Retinal pigment epithelial cell (primary cell): ENCODE measurements at regions not wholly inside any gene's neighbourhood (a gene's known extent, or its start where the extent isn't known, plus 50 kb on each side); places are given as distances from the start of the nearest gene placed in this dataset.
A peak's percentile ranks its signal among the peaks of the same experiment; 100 is the strongest.
"Not testable (repeated sequence)": the region's sequence is repeated elsewhere in the genome, so short reads cannot be mapped to it uniquely, and the experiment has no call there.

ENCODE experiments used
- DNase-seq: peaks from one replicate; pipeline ENCODE4 v3.0.0-alpha.2; 2010; ENCODE audit warnings: low read depth
- H3K4me3 ChIP-seq: 2 replicates; pipeline ENCODE4 v1.5.1; 2011; ENCODE audit warnings: mild to moderate bottlenecking, low read length, control low read depth, moderate library complexity
- TF ChIP-seq, protein P1 (sequence below): conservative IDR thresholded peaks from 2 replicates; pipeline ENCODE4 v1.5.1; 2011; ENCODE audit warnings: low read depth, low read length, control low read depth, inconsistent platforms

DNA sequence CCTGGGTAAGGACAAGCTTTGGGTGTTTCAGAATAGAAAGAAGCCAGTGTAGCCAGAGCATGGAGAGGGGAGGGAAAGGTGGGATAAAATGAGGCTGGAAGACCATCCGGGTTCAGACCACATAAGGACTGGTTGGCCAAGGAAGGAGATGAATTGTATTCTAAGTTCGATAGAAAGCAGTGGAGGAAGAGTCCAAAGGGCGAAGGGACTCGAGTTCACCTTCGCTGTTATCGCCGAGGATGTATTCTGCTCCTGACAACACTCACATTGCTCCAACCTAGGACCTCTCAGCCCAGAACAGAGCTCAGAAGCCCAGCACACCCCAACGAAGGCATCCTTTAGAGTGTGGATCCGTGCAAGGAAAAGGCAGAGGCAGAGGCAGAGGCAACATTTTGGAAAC, 133.1 kb upstream of the EPB41L4A start:
- H3K4me3 ChIP-seq = no peak overlapping the region
- TF ChIP-seq, protein P1, sequence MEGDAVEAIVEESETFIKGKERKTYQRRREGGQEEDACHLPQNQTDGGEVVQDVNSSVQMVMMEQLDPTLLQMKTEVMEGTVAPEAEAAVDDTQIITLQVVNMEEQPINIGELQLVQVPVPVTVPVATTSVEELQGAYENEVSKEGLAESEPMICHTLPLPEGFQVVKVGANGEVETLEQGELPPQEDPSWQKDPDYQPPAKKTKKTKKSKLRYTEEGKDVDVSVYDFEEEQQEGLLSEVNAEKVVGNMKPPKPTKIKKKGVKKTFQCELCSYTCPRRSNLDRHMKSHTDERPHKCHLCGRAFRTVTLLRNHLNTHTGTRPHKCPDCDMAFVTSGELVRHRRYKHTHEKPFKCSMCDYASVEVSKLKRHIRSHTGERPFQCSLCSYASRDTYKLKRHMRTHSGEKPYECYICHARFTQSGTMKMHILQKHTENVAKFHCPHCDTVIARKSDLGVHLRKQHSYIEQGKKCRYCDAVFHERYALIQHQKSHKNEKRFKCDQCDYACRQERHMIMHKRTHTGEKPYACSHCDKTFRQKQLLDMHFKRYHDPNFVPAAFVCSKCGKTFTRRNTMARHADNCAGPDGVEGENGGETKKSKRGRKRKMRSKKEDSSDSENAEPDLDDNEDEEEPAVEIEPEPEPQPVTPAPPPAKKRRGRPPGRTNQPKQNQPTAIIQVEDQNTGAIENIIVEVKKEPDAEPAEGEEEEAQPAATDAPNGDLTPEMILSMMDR = no peak
- no peak for DNase-seq

DNA sequence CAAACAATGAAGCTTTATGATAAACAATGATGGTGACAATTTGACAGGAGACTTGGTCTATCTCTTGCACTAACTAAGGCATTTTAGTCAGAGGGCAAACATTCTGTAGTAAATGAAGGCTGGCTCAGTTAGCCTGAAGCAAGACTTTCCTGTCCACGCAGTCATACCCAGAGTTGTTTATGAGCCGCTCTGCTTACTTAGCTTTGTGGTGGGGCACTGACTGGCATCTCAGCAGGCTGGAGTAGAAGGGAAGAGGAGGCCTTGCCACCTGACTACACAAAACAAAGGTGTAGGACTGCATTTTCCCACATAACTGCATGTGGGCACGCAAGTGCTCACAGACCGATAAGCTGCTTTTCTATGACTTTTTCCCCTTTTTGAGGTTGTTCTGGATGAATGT, 133.7 kb upstream of the EPB41L4A start:
- TF ChIP-seq, protein P1 = no peak
- no peak for DNase-seq

DNA sequence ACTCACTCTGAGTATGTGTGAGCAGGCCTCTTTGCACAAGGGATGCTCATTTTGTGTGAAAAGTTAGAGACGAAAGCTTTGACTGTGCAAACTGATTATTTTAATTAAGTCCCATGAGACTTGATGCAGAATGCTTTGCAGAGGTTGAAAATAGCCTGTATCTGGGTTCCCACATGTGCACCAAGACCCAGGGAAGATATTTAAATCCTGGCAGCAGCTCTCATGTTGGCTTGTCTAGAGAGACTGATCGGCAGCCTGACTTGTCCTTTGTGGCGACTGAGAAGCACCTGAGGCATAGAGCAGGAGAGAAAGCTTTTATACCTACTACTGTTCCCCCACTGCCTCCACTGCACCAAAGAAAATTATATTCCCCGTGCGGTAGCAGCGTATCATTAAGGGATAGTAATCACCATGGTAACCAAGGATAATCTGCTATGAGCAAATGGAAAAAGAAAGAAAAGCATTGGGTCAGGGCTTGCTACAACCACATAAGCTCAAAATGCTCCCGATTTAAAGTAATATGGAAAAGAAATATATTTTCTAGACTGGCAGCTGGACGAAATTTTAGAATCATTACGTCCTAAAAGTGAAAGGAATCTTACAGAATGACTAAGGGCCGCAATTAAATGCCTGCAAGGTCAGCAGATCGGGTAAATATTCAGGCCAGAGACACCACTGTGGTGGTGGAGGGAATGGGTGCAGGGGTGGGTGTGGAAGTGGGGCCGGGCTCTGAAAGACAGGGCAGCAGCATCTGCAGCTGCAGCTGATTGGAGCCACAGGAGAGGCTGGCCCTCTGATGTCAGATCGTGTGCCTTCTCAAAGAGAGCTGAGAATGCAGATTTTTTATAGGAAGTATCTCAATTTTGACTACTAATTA, 135.3 kb upstream of the EPB41L4A start:
- TF ChIP-seq, protein P1 = no peak
- no peak for DNase-seq
- no peak overlapping the region for H3K4me3 ChIP-seq

More for the DNA sequence above, 133.7 kb upstream of the EPB41L4A start:
- H3K4me3 ChIP-seq = no peak overlapping the region

DNA sequence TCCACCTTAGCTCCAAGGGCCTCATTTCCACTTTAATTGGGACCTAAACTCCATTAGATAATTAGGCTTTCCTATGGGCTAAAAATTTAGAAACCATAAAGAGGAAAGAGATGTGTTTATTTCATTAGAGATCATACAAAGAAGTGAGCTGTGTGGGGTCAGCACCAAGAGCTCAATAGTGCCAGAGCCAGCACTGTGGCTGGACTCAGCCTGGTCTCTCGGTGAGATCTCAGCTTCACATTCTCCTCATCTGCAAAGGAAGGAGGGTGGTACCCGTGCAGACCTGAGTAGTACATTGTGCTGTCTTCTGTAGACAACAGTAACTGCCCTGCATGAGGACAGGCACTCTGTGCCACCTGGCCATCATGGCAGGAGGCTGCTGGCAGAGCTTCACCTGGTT, 136.1 kb upstream of the EPB41L4A start:
- H3K4me3 ChIP-seq = no peak overlapping the region
- DNase-seq = no peak
- TF ChIP-seq, protein P1 = no peak

DNA sequence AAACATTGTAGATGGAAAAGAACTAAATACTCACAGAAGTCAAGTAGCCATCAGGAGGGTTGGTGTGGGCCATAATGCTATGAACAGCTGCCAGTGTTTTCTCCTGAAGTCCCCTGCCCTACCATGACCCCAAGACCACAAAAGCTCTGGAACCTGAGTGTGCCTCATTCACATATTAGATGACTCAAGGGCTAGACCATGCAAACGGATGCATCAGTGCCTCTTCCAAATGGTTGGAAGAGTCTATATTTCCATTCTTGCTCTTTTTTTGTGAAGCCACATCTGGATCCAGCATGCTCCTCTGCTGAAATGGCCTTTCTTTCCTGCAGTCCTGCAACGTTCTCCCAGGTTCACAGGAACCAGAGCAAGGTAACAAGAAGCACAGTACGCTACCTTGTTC, 136.6 kb upstream of the EPB41L4A start:
- TF ChIP-seq, protein P1 = no peak
- H3K4me3 ChIP-seq = no peak overlapping the region
- no peak for DNase-seq

DNA sequence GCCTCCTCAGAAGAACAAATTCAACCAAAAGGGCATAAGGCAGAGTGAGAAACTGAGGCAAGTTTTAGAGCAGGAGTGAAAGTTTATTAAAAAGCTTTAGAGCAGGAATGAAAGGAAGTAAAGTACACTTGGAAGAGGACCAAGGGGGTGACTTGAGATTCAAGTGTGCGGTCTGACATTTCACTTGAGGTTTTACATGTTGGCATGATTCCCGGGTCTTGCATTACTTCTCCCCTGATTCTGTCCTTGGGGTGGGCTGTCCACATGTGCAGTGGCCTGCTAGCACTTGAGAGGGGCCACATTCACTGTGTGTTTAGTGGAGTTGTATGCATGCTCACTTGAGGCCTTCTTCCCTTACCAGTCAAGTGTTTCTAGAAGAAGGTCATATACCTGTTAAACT, 140.4 kb upstream of the EPB41L4A start:
- DNase-seq = peak; percentile 33
- H3K4me3 ChIP-seq = not testable (repeated sequence)

DNA sequence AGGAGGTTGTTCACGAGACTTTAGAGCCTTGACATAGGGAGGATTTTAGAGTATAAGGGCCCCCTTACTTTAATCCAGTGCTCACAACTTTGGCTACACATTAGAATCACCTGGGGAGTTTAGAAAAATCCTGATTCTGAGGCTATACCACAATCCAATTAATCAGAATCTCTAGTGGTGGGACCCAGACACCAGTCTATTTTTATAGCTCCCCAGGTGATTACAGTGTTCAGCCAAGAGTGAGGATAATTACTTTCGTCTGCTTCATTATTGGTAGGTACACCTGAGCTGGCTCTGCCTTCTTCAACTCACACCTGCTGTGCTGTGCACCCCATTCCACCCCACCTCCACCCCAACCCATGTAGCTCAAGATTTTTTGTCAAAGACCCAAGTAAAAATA, 141.3 kb upstream of the EPB41L4A start:
- TF ChIP-seq, protein P1 = no peak
- H3K4me3 ChIP-seq = no peak overlapping the region
- DNase-seq = no peak
